Stomach (tissue), 8 donors: ENCODE measurements at regions not wholly inside any gene's neighbourhood (a gene's known extent, or its start where the extent isn't known, plus 50 kb on each side); places are given as distances from the start of the nearest gene placed in this dataset.

ENCODE experiments used
- DNase-seq, 2 donors: peaks; one replicate each; pipeline versions ENCODE4 v3.0.0 to v3.0.0-alpha.2; 2013 to 2019
- H3K27ac ChIP-seq, 5 donors: fragments of 200-600 bp in 4 of 5; sonication (generic) in 4 of 5; one replicate each; pipeline ENCODE4 v1.5.1; 2013 to 2019; ENCODE audit warnings: mild to moderate bottlenecking in 1 of 5, moderate library complexity in 1 of 5
- H3K27me3 ChIP-seq, 3 donors: fragments of 200-600 bp; sonication (generic); one replicate each; pipeline ENCODE4 v1.5.1; 2017 to 2019; ENCODE audit warnings: mixed run types in 1 of 3
- H3K36me3 ChIP-seq, 4 donors: fragments of 200-600 bp; sonication (generic); 1 replicate in 3 of 4; 2 replicates in 1 of 4; pipeline ENCODE4 v1.5.1; 2016 to 2019
- H3K4me1 ChIP-seq, 4 donors: fragments of 200-600 bp; sonication (generic); one replicate each; pipeline ENCODE4 v1.5.1; 2016 to 2019
- H3K4me3 ChIP-seq, 4 donors: fragments of 200-600 bp; sonication (generic) in 3 of 4; one replicate each; pipeline ENCODE4 v1.5.1; 2016 to 2019; ENCODE audit warnings: mild to moderate bottlenecking in 1 of 4
- H3K9me3 ChIP-seq, 4 donors: fragments of 200-600 bp; sonication (generic); one replicate each; pipeline ENCODE4 v1.5.1; 2016 to 2019
- EP300 ChIP-seq: sonication (generic); formaldehyde crosslinking; IDR thresholded peaks from one replicate; pipeline ENCODE4 v1.6.1; 2017; ENCODE audit warnings: antibody characterized with exemption
- POLR2A ChIP-seq, 4 donors: fragments of 450-650 bp; IDR thresholded peaks; one replicate each; pipeline ENCODE4 v1.6.1; 2016; ENCODE audit warnings: antibody characterized with exemption in 4 of 4, control low read depth in 2 of 4, mild to moderate bottlenecking in 1 of 4, moderate library complexity in 1 of 4
- POLR2AphosphoS5 ChIP-seq, 3 donors: sonication (generic); formaldehyde crosslinking; IDR thresholded peaks; one replicate each; pipeline ENCODE4 v1.6.1; 2016; ENCODE audit warnings: antibody characterized with exemption in 3 of 3
- WGBS, 5 donors: extraction: QIAGEN DNeasy Blood & Tissue Kit in 3 of 5; methylation state at CpG; one replicate each; pipeline versions ENCODE4 v1.1.5 to v1.1.7; 2013 to 2018; 5-methylcytosine and 5-hydroxymethylcytosine counted together
- intact Hi-C: fragments of 100-400 bp; cut with DNase I; formaldehyde crosslinking; loops from one replicate; pipeline ENCODE4 v1.15.1; 2023; ENCODE audit warnings: low total_unique reads
- TF ChIP-seq, protein P1 (sequence below), 7 experiments: fragments of 450-650 bp in 4 of 7; fragments of 200-600 bp in 3 of 7; sonication (generic) in 3 of 7; IDR thresholded peaks; one replicate each; pipeline ENCODE4 v1.5.1; 2016 to 2019; ENCODE audit warnings: antibody characterized with exemption in 7 of 7, control low read depth in 2 of 7, mild to moderate bottlenecking in 1 of 7
- donor health status: healthy with polysubstance abuse.
- donor health status: Bipolar disorder and iron deficiency.
- donor health status: healthy.

DNA sequence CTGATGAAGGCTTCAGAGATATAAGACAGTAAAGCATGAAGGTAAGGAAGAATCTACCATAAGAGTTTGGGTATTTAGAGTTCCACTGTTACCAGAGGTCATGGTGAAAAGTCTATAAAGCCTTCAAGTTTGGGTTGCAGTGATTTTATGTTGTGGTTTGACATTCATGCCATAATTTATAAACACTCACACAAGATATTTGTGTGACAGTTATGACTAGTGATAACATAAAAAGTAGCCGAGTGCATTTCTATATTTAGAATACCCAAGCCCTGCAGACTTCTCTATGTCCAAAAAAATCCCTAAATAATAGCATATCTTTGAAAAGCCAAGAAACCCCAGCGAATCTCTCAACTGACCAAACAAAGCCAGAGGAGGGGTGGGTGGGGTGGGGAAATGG is 229.9 kb downstream of the CXCL12 start:
- intact Hi-C loops, result no loop called here
- Histone ChIP-seq H3K9me3 (peaks cover 0 to 37% (median 19%) of the 10 kb centered on the region in 4 donors), H3K27ac (no peak overlapping the region), H3K27me3 (no peaks in the 10 kb centered on the region), H3K4me1 (no peaks in the 10 kb centered on the region), H3K36me3 (no peaks in the 10 kb centered on the region), H3K4me3 (no peak overlapping the region)
- DNase-seq, result no peak
- WGBS, 5 donors, result 43 to 75% (median 68%) methylated on average over 2 of the region's 2 CpGs
- no peak for TF ChIP-seq POLR2AphosphoS5 (IDR thresholded peaks at IDR 0.05)
- TF ChIP-seq POLR2A (IDR thresholded peaks at IDR 0.05), result no peak
- TF ChIP-seq, protein P1, sequence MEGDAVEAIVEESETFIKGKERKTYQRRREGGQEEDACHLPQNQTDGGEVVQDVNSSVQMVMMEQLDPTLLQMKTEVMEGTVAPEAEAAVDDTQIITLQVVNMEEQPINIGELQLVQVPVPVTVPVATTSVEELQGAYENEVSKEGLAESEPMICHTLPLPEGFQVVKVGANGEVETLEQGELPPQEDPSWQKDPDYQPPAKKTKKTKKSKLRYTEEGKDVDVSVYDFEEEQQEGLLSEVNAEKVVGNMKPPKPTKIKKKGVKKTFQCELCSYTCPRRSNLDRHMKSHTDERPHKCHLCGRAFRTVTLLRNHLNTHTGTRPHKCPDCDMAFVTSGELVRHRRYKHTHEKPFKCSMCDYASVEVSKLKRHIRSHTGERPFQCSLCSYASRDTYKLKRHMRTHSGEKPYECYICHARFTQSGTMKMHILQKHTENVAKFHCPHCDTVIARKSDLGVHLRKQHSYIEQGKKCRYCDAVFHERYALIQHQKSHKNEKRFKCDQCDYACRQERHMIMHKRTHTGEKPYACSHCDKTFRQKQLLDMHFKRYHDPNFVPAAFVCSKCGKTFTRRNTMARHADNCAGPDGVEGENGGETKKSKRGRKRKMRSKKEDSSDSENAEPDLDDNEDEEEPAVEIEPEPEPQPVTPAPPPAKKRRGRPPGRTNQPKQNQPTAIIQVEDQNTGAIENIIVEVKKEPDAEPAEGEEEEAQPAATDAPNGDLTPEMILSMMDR (IDR thresholded peaks at IDR 0.05), result no peak
- TF ChIP-seq EP300, result no peak

GRCh38 chr10:44153918-44154670 is 230.8 kb downstream of the CXCL12 start:
- no peak overlapping the region for H3K27ac ChIP-seq
- H3K4me1 ChIP-seq, result no peaks in the 10 kb centered on the region
- no peak for DNase-seq
- intact Hi-C loops, result no loop called here
- TF ChIP-seq, protein P1 (IDR thresholded peaks at IDR 0.05), result no peak
- no peak for TF ChIP-seq POLR2AphosphoS5 (IDR thresholded peaks at IDR 0.05)
- no peak for TF ChIP-seq POLR2A (IDR thresholded peaks at IDR 0.05)
- no peak for TF ChIP-seq EP300
- WGBS, 5 donors, result 77 to 86% (median 82%) methylated on average over 5 of the region's 5 CpGs
- no peaks in the 10 kb centered on the region for H3K27me3 ChIP-seq
- no peak overlapping the region for H3K4me3 ChIP-seq
- H3K36me3 ChIP-seq, result no peaks in the 10 kb centered on the region
- peaks cover 0 to 42% (median 19%) of the 10 kb centered on the region in 4 donors for H3K9me3 ChIP-seq

- H3K9me3 ChIP-seq, result peaks cover 0 to 8% (median 2%) of the 10 kb centered on the region in 4 donors
- H3K4me1 ChIP-seq, result no peaks in the 10 kb centered on the region
- H3K36me3 ChIP-seq, result no peaks in the 10 kb centered on the region
- intact Hi-C loops, result no loop called here
- TF ChIP-seq, protein P1 (IDR thresholded peaks at IDR 0.05), result no peak
- TF ChIP-seq EP300, result no peak
- no peak for TF ChIP-seq POLR2AphosphoS5 (IDR thresholded peaks at IDR 0.05)
- no peak for TF ChIP-seq POLR2A (IDR thresholded peaks at IDR 0.05)
- H3K27me3 ChIP-seq, result no peaks in the 10 kb centered on the region
- DNase-seq, result no peak
- no peak overlapping the region for H3K27ac ChIP-seq
- H3K4me3 ChIP-seq, result no peak overlapping the region
These were observed 241.3 kb downstream of the CXCL12 start for GRCh38 chr10:44143556-44143955.

DNA sequence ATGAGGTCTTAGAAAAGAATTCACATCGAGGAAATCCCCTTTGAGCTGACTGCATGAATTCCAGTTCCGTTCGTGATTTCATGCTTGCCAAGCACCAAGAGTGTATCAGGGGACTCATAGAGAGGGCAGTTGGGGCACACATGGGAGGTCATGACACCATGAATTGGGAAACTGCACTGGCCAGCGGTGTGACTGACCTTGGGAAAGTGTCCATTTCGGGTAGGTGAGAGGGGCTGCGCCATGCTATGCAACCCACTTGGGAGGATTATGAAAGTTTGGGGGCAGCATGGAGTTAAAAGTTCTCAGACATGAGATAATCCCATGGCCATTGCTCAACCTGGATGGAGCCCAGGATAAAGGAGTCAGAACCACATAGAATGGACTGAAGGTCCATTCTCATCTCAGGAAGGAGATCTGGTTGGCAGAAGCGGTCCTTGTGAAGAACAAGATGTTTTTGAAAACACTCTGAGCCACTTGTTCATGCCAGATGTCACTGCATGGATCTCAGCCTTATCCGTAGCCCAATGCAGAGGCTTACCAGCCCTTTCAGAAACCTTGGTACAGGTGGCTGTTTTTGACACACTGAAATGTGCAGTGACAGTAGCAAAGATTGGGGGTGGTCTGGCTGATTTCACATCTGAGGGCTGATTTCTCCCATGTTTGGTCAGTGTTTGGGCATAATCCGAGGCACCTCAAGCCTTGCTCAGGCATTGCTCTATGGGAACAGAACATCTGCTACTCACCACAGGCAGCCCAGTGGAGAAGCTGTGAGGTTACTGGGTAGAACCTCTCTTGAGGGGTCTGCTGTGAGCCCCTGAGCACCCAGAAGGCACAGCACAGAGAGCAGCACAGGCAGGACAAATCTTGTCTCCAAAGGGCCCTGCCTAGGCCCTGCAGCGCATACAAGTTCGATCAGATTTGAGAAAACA is 252.3 kb downstream of the CXCL12 start:
- intact Hi-C loops, result no loop called here
- Histone ChIP-seq H3K27me3 (no peaks in the 10 kb centered on the region), H3K4me1 (no peaks in the 10 kb centered on the region), H3K27ac (no peak overlapping the region), H3K4me3 (no peak overlapping the region), H3K36me3 (no peaks in the 10 kb centered on the region), H3K9me3 (no peaks in the 10 kb centered on the region)
- no peak for DNase-seq
- TF ChIP-seq POLR2A (IDR thresholded peaks at IDR 0.05) (no peak), EP300 (no peak), POLR2AphosphoS5 (IDR thresholded peaks at IDR 0.05) (no peak)
- TF ChIP-seq, protein P1 (IDR thresholded peaks at IDR 0.05), result no peak
- WGBS, 5 donors, result 79 to 90% (median 88%) methylated on average over 11 of the region's 11 CpGs
